Natural killer cell (primary cell): ENCODE measurements at regions not wholly inside any gene's neighbourhood (a gene's known extent, or its start where the extent isn't known, plus 50 kb on each side); places are given as distances from the start of the nearest gene placed in this dataset.

ENCODE experiments used
- ATAC-seq, 3 donors: fragments of 150-1000 bp in 2 of 3; fragments of 200-7000 bp in 1 of 3; cut with Tn5 transposase; 1 replicate in 1 of 3; 2 replicates in 2 of 3; pipeline ENCODE4 v1.10.0; 2021; ENCODE audit warnings: mild to moderate bottlenecking in 2 of 3, moderate library complexity in 2 of 3
- DNase-seq, 2 donors: peaks; one replicate each; pipeline versions ENCODE4 v3.0.0 to v3.0.0-alpha.2; 2013 to 2021; ENCODE audit warnings: mixed read lengths in 1 of 2
- H3K27ac ChIP-seq: one replicate; pipeline ENCODE4 v1.5.1; 2013; ENCODE audit warnings: mild to moderate bottlenecking, low read length
- H3K27me3 ChIP-seq: one replicate; pipeline ENCODE4 v1.6.1; 2013; ENCODE audit warnings: low read length; ENCODE audit not compliant: control insufficient read depth, insufficient read depth
- H3K36me3 ChIP-seq: one replicate; pipeline ENCODE4 v1.6.1; 2013; ENCODE audit warnings: low read length; ENCODE audit not compliant: control insufficient read depth, insufficient read depth
- H3K4me1 ChIP-seq: one replicate; pipeline ENCODE4 v1.6.1; 2013; ENCODE audit warnings: low read length; ENCODE audit not compliant: control insufficient read depth, insufficient read depth
- H3K4me3 ChIP-seq: one replicate; pipeline ENCODE4 v1.5.1; 2013; ENCODE audit warnings: low read length
- H3K9me3 ChIP-seq: one replicate; pipeline ENCODE4 v1.6.1; 2013; ENCODE audit warnings: low read length; ENCODE audit not compliant: control insufficient read depth, insufficient read depth
- H3K27ac Mint-ChIP-seq, 2 donors: one replicate each; pipeline ENCODE4 v1.8.0; 2022; ENCODE audit warnings: mild to moderate bottlenecking in 2 of 2, mixed read lengths in 2 of 2, moderate library complexity in 1 of 2
- H3K27me3 Mint-ChIP-seq, 2 donors: one replicate each; pipeline ENCODE4 v1.8.0; 2022; ENCODE audit warnings: low read depth in 2 of 2, mixed read lengths in 2 of 2
- H3K36me3 Mint-ChIP-seq: one replicate; pipeline ENCODE4 v1.8.0; 2022; ENCODE audit warnings: mixed read lengths
- H3K4me1 Mint-ChIP-seq, 2 donors: one replicate each; pipeline ENCODE4 v1.8.0; 2022; ENCODE audit warnings: mixed read lengths in 2 of 2
- H3K4me3 Mint-ChIP-seq: one replicate; pipeline ENCODE4 v1.8.0; 2022; ENCODE audit warnings: mild to moderate bottlenecking, moderate library complexity, mixed read lengths
- H3K9me3 Mint-ChIP-seq, 2 donors: one replicate each; pipeline ENCODE4 v1.8.0; 2022; ENCODE audit warnings: mixed read lengths in 2 of 2
- WGBS: methylation state at CpG from one replicate; pipeline ENCODE4 v1.1.7; 2013; ENCODE audit warnings: missing lambda C conversion rate; ENCODE audit not compliant: insufficient coverage; 5-methylcytosine and 5-hydroxymethylcytosine counted together
- intact Hi-C: fragments of 100-400 bp; cut with micrococcal nuclease; formaldehyde crosslinking; loops from one replicate; pipeline ENCODE4 v1.14.2; 2022
- TF ChIP-seq, protein P1 (sequence below): fragments of 200-600 bp; IDR thresholded peaks from one replicate; pipeline ENCODE4 v1.8.0; 2022; ENCODE audit warnings: antibody characterized with exemption

DNA sequence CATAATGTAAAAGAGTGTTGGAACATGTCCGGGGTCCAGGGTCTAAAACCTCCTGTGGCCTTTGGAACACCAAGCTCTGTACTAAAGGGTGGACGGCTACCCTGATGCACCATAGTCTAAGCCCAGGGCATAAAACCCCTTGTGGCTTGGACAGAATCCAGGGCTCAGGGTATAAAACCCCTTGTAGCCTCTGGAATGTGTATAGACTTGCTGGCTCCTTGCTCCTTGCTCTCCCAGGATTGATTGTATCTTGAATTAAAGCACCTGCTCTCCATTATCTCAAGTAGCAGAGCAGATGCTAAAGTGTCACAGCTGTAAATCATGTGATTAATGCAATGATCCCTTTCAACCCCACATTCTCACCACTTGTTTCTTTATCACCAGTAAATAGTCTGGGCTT lies 556.5 kb downstream of the LRFN5 start:
- Mint-ChIP-seq H3K27ac (no peak overlapping the region), H3K4me3 (no peak overlapping the region), H3K36me3 (no peaks in the 10 kb centered on the region), H3K27me3 (no peaks in the 10 kb centered on the region), H3K9me3 (peaks cover 11% of the 10 kb centered on the region in 2 donors), H3K4me1 (no peaks in the 10 kb centered on the region)
- Histone ChIP-seq H3K4me3 (no peak overlapping the region), H3K4me1 (no peaks in the 10 kb centered on the region), H3K9me3 (no peaks in the 10 kb centered on the region), H3K27me3 (no peaks in the 10 kb centered on the region), H3K36me3 (no peaks in the 10 kb centered on the region), H3K27ac (no peak overlapping the region)
- no peak for DNase-seq
- no peak for ATAC-seq
- TF ChIP-seq, protein P1, sequence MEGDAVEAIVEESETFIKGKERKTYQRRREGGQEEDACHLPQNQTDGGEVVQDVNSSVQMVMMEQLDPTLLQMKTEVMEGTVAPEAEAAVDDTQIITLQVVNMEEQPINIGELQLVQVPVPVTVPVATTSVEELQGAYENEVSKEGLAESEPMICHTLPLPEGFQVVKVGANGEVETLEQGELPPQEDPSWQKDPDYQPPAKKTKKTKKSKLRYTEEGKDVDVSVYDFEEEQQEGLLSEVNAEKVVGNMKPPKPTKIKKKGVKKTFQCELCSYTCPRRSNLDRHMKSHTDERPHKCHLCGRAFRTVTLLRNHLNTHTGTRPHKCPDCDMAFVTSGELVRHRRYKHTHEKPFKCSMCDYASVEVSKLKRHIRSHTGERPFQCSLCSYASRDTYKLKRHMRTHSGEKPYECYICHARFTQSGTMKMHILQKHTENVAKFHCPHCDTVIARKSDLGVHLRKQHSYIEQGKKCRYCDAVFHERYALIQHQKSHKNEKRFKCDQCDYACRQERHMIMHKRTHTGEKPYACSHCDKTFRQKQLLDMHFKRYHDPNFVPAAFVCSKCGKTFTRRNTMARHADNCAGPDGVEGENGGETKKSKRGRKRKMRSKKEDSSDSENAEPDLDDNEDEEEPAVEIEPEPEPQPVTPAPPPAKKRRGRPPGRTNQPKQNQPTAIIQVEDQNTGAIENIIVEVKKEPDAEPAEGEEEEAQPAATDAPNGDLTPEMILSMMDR: no peak
- intact Hi-C loops: no loop called here
- WGBS: 93% methylated on average over 2 of the region's 2 CpGs

- H3K27me3 ChIP-seq: no peaks in the 10 kb centered on the region
- H3K9me3 ChIP-seq: no peaks in the 10 kb centered on the region
- Mint-ChIP-seq H3K4me3 (no peak overlapping the region), H3K27ac (no peak overlapping the region), H3K9me3 (peaks cover 7 to 10% of the 10 kb centered on the region in 2 donors), H3K4me1 (no peaks in the 10 kb centered on the region), H3K36me3 (no peaks in the 10 kb centered on the region), H3K27me3 (no peaks in the 10 kb centered on the region)
- WGBS: 100% methylated on average over 2 of the region's 2 CpGs
- no peak overlapping the region for H3K4me3 ChIP-seq
- ATAC-seq: no peak
- TF ChIP-seq, protein P1: no peak
- H3K36me3 ChIP-seq: no peaks in the 10 kb centered on the region
- no peaks in the 10 kb centered on the region for H3K4me1 ChIP-seq
- H3K27ac ChIP-seq: no peak overlapping the region
- DNase-seq: no peak
- intact Hi-C loops: no loop called here
Observed at GRCh38 chr14:42159138-42159537, 552.5 kb downstream of the LRFN5 start.

- peaks cover 16 to 29% of the 10 kb centered on the region in 2 donors for H3K9me3 Mint-ChIP-seq
- no peaks in the 10 kb centered on the region for H3K27me3 Mint-ChIP-seq
- TF ChIP-seq, protein P1: no peak
- no peak for ATAC-seq
- no peaks in the 10 kb centered on the region for H3K4me1 Mint-ChIP-seq
- H3K36me3 Mint-ChIP-seq: peaks cover 8% of the 10 kb centered on the region
- H3K27me3 ChIP-seq: no peaks in the 10 kb centered on the region
- intact Hi-C loops: no loop called here
- no peak for DNase-seq
- no peak overlapping the region for H3K4me3 Mint-ChIP-seq
- H3K27ac Mint-ChIP-seq: no peak overlapping the region
- H3K4me3 ChIP-seq: no peak overlapping the region
- H3K36me3 ChIP-seq: no peaks in the 10 kb centered on the region
- no peak overlapping the region for H3K27ac ChIP-seq
- no CpG with 5 or more reads among the region's 1 CpG for WGBS
- H3K9me3 ChIP-seq: no peaks in the 10 kb centered on the region
- H3K4me1 ChIP-seq: no peaks in the 10 kb centered on the region
Observed at GRCh38 chr14:42149609-42150261, 543.1 kb downstream of the LRFN5 start.

GRCh38 chr14:42145766-42146165 lies 539.1 kb downstream of the LRFN5 start:
- intact Hi-C loops: no loop called here
- Mint-ChIP-seq H3K4me1 (no peaks in the 10 kb centered on the region), H3K27me3 (no peaks in the 10 kb centered on the region), H3K4me3 (no peak overlapping the region), H3K36me3 (peaks cover 8% of the 10 kb centered on the region), H3K27ac (no peak overlapping the region), H3K9me3 (peaks cover 14 to 29% of the 10 kb centered on the region in 2 donors)
- Histone ChIP-seq H3K4me3 (no peak overlapping the region), H3K27ac (no peak overlapping the region), H3K9me3 (no peaks in the 10 kb centered on the region), H3K4me1 (no peaks in the 10 kb centered on the region), H3K36me3 (no peaks in the 10 kb centered on the region), H3K27me3 (no peaks in the 10 kb centered on the region)
- TF ChIP-seq, protein P1: no peak
- ATAC-seq (no peak), DNase-seq (no peak)
- WGBS: 63% methylated on average over 2 of the region's 4 CpGs
